SK-N-SH (cell line): ENCODE measurements at regions not wholly inside any gene's neighbourhood (a gene's known extent, or its start where the extent isn't known, plus 50 kb on each side); places are given as distances from the start of the nearest gene placed in this dataset.

ENCODE experiments used
- CTCF ChIA-PET: fragments of 300-600, 350-600 bp; formaldehyde crosslinking; extraction: SDS; loops from one replicate; lab custom pipeline; 2021; lab: Yijun Ruan, JAX
- POLR2A ChIA-PET: fragments of 350-600 bp; sonication (Branson Sonifier 250); formaldehyde crosslinking; extraction: SDS; loops from one replicate; lab custom pipeline; 2020; ENCODE audit warnings: antibody characterized with exemption, inconsistent platforms; lab: Yijun Ruan, JAX
- DNase-seq: peaks from one replicate; pipeline ENCODE4 v3.0.0; 2012
- H2AFZ ChIP-seq: fragments of 200-600 bp; sonication (generic); 2 replicates; pipeline ENCODE4 v1.8.1; 2016; ENCODE audit warnings: antibody characterized with exemption, mild to moderate bottlenecking, low read depth
- H3F3A ChIP-seq: fragments of 200-600 bp; sonication (generic); replicated peaks from 2 replicates; pipeline ENCODE3; 2016; ENCODE audit warnings: antibody characterized with exemption, mild to moderate bottlenecking; ENCODE audit not compliant: insufficient read depth
- H3K27ac ChIP-seq, 2 experiments: fragments of 200-500 bp in 1 of 2; fragments of 200-600 bp in 1 of 2; sonication (Bioruptor generic) in 1 of 2; sonication (generic), shearing (Covaris generic) in 1 of 2; 2 replicates each; pipeline versions ENCODE4 v1.5.1 to v1.6.1; 2014 to 2016; ENCODE audit warnings: low read depth in 2 of 2, inconsistent platforms in 1 of 2, low read length in 1 of 2, mild to moderate bottlenecking in 1 of 2, mixed read lengths in 1 of 2
- H3K27me3 ChIP-seq: fragments of 200-600 bp; sonication (generic), shearing (Covaris generic); 2 replicates; pipeline ENCODE4 v1.6.1; 2016; ENCODE audit warnings: mixed run types; ENCODE audit not compliant: insufficient read depth
- H3K36me3 ChIP-seq, 2 experiments: fragments of 200-500 bp in 1 of 2; fragments of 200-600 bp in 1 of 2; sonication (Bioruptor generic) in 1 of 2; sonication (generic) in 1 of 2; replicated peaks in 1 of 2; 2 replicates each; pipeline versions ENCODE3 to v1.5.1; 2014 to 2016; ENCODE audit warnings: low read length in 1 of 2, mild to moderate bottlenecking in 1 of 2; ENCODE audit not compliant: insufficient read depth in 2 of 2, control insufficient read depth in 1 of 2
- H3K4me1 ChIP-seq, 2 experiments: fragments of 200-500 bp in 1 of 2; fragments of 200-600 bp in 1 of 2; sonication (Bioruptor generic) in 1 of 2; sonication (generic), shearing (Covaris generic) in 1 of 2; 2 replicates each; pipeline versions ENCODE4 v1.5.1 to v1.6.1; 2014 to 2016; ENCODE audit warnings: low read depth in 1 of 2, low read length in 1 of 2, mixed run types in 1 of 2; ENCODE audit not compliant: insufficient read depth in 2 of 2, control insufficient read depth in 1 of 2
- H3K4me2 ChIP-seq: fragments of 200-600 bp; sonication (generic), shearing (Covaris generic); 2 replicates; pipeline ENCODE4 v1.6.1; 2017; ENCODE audit warnings: mixed run types
- H3K4me3 ChIP-seq, 2 experiments: fragments of 200-500 bp in 1 of 2; fragments of 200-600 bp in 1 of 2; sonication (Bioruptor generic) in 1 of 2; sonication (generic), shearing (Covaris generic) in 1 of 2; 2 replicates each; pipeline versions ENCODE4 v1.5.1 to v1.8.1; 2014 to 2016; ENCODE audit warnings: low read depth in 2 of 2, inconsistent platforms in 1 of 2, low read length in 1 of 2, mild to moderate bottlenecking in 1 of 2, mixed read lengths in 1 of 2, moderate library complexity in 1 of 2
- H3K79me2 ChIP-seq: fragments of 200-600 bp; sonication (generic); 2 replicates; pipeline ENCODE4 v1.8.1; 2017; ENCODE audit warnings: mild to moderate bottlenecking; ENCODE audit not compliant: insufficient read depth
- H3K9ac ChIP-seq: fragments of 200-600 bp; sonication (generic); 2 replicates; pipeline ENCODE4 v1.6.1; 2017; ENCODE audit warnings: mixed run types
- H3K9me2 ChIP-seq: fragments of 200-600 bp; sonication (generic); 2 replicates; pipeline ENCODE4 v1.6.1; 2017; ENCODE audit warnings: mixed run types
- H3K9me3 ChIP-seq: fragments of 200-600 bp; sonication (generic); 2 replicates; pipeline ENCODE4 v1.6.1; 2017; ENCODE audit warnings: mixed run types, mild to moderate bottlenecking, moderate library complexity
- H4K20me1 ChIP-seq: fragments of 200-600 bp; sonication (generic); 2 replicates; pipeline ENCODE4 v1.6.1; 2017; ENCODE audit warnings: mild to moderate bottlenecking, mixed run types; ENCODE audit not compliant: insufficient read depth
- CHD2 ChIP-seq: fragments of 150-350 bp; IDR thresholded peaks from 2 replicates; pipeline ENCODE4 v1.6.1; 2018; ENCODE audit warnings: low read length; ENCODE audit not compliant: partially characterized antibody
- EZH2phosphoT487 ChIP-seq: fragments of 200-600 bp; sonication (generic); IDR thresholded peaks from 2 replicates; pipeline ENCODE4 v1.6.1; 2017; ENCODE audit warnings: low read depth, mixed run types, mild to moderate bottlenecking, antibody characterized with exemption, moderate library complexity, borderline replicate concordance
- FOSL2 ChIP-seq: IDR thresholded peaks from 2 replicates; pipeline ENCODE4 v1.4.0; 2012; ENCODE audit warnings: low read depth, mild to moderate bottlenecking, moderate library complexity, borderline replicate concordance
- FOXJ3 ChIP-seq: sonication (generic); formaldehyde crosslinking; IDR thresholded peaks from 2 replicates; pipeline ENCODE4 v1.5.1; 2020; ENCODE audit warnings: mild to moderate bottlenecking, missing genetic modification reagents
- FOXM1 ChIP-seq: IDR thresholded peaks from 2 replicates; pipeline ENCODE4 v1.4.0; 2012; ENCODE audit warnings: low read depth, mild to moderate bottlenecking
- GABPA ChIP-seq: IDR thresholded peaks from 2 replicates; pipeline ENCODE4 v1.4.0; 2012; ENCODE audit warnings: low read depth, mild to moderate bottlenecking
- GATA2 ChIP-seq: sonication (generic); formaldehyde crosslinking; IDR thresholded peaks from 2 replicates; pipeline ENCODE4 v1.5.0; 2020; ENCODE audit warnings: mild to moderate bottlenecking, missing genetic modification reagents
- MEF2A ChIP-seq: IDR thresholded peaks from 2 replicates; pipeline ENCODE4 v1.4.0; 2012; ENCODE audit warnings: low read depth, borderline replicate concordance
- NFIC ChIP-seq: IDR thresholded peaks from 2 replicates; pipeline ENCODE4 v1.4.0; 2012; ENCODE audit warnings: borderline replicate concordance
- RCOR1 ChIP-seq: fragments of 150-350 bp; IDR thresholded peaks from 2 replicates; pipeline ENCODE4 v1.6.1; 2017; ENCODE audit warnings: antibody characterized with exemption, low read length
- TCF12 ChIP-seq: IDR thresholded peaks from 2 replicates; pipeline ENCODE4 v1.4.0; 2012
- USF2 ChIP-seq: fragments of 150-350 bp; IDR thresholded peaks from 2 replicates; pipeline ENCODE4 v1.6.1; 2017; ENCODE audit warnings: antibody characterized with exemption, low read length, low read depth, borderline replicate concordance
- YY1 ChIP-seq: IDR thresholded peaks from 2 replicates; pipeline ENCODE4 v1.4.0; 2012; ENCODE audit warnings: low read depth, mild to moderate bottlenecking
- WGBS: methylation state at CpG from one replicate; pipeline ENCODE4 v1.1.6; 2017; ENCODE audit warnings: low lambda C conversion rate; 5-methylcytosine and 5-hydroxymethylcytosine counted together
- TF ChIP-seq, protein P1 (sequence below): fragments of 200-600 bp; sonication (generic); IDR thresholded peaks from 2 replicates; pipeline ENCODE4 v1.6.1; 2017; ENCODE audit warnings: antibody characterized with exemption, mild to moderate bottlenecking, moderate library complexity
- TF ChIP-seq, protein P2 (sequence below): IDR thresholded peaks from 2 replicates; pipeline ENCODE4; 2012

DNA sequence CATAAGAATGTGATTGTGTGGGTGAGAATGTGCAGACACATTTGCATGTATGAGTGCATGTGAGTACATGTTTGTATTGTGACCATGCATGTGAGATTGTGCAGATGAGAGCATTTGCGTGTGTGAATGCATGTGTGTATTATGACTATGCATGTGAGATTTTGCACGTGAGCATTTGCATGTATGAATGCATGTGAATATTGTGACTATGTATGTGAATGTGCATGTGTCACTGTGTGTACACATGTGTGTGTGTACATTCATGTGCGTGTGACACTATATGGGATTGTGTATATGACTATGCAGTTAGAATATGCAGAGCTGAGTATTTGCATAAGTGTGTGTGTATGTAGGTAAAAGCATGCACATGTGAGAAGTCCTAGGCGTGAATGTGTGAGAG lies 381.3 kb upstream of the MAF start:
- Histone ChIP-seq H3F3A (no peaks in the 10 kb centered on the region), H3K4me3 (no peak overlapping the region), H3K4me2 (no peak overlapping the region), H3K4me1 (no peaks in the 10 kb centered on the region), H3K27me3 (no peaks in the 10 kb centered on the region), H3K27ac (no peak overlapping the region), H3K36me3 (no peaks in the 10 kb centered on the region), H3K9ac (no peak overlapping the region), H2AFZ (no peak overlapping the region), H3K9me2 (no peaks in the 10 kb centered on the region; the same call in 1 of the 2 replicates), H3K79me2 (no peaks in the 10 kb centered on the region), H4K20me1 (no peaks in the 10 kb centered on the region), H3K9me3 (no peaks in the 10 kb centered on the region)
- POLR2A ChIA-PET = no interaction called here
- no peak for TF ChIP-seq YY1
- TF ChIP-seq GABPA = no peak
- TF ChIP-seq GATA2 (CRISPR knock-in tag) = no peak
- no peak for TF ChIP-seq FOXM1
- no peak for TF ChIP-seq FOXJ3 (CRISPR knock-in tag)
- TF ChIP-seq RCOR1 = no peak
- TF ChIP-seq MEF2A = no peak
- TF ChIP-seq NFIC = no peak
- TF ChIP-seq EZH2phosphoT487 = no peak
- TF ChIP-seq, protein P1, sequence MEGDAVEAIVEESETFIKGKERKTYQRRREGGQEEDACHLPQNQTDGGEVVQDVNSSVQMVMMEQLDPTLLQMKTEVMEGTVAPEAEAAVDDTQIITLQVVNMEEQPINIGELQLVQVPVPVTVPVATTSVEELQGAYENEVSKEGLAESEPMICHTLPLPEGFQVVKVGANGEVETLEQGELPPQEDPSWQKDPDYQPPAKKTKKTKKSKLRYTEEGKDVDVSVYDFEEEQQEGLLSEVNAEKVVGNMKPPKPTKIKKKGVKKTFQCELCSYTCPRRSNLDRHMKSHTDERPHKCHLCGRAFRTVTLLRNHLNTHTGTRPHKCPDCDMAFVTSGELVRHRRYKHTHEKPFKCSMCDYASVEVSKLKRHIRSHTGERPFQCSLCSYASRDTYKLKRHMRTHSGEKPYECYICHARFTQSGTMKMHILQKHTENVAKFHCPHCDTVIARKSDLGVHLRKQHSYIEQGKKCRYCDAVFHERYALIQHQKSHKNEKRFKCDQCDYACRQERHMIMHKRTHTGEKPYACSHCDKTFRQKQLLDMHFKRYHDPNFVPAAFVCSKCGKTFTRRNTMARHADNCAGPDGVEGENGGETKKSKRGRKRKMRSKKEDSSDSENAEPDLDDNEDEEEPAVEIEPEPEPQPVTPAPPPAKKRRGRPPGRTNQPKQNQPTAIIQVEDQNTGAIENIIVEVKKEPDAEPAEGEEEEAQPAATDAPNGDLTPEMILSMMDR = no peak
- TF ChIP-seq FOSL2 = no peak
- no peak for TF ChIP-seq CHD2
- no peak for TF ChIP-seq USF2
- no peak for TF ChIP-seq TCF12
- TF ChIP-seq, protein P2, sequence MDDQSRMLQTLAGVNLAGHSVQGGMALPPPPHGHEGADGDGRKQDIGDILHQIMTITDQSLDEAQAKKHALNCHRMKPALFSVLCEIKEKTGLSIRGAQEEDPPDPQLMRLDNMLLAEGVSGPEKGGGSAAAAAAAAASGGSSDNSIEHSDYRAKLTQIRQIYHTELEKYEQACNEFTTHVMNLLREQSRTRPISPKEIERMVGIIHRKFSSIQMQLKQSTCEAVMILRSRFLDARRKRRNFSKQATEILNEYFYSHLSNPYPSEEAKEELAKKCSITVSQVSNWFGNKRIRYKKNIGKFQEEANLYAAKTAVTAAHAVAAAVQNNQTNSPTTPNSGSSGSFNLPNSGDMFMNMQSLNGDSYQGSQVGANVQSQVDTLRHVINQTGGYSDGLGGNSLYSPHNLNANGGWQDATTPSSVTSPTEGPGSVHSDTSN = no peak
- DNase-seq = no peak
- CTCF ChIA-PET = no interaction called here
- 56% methylated on average over 4 of the region's 4 CpGs for WGBS
